Left lung (tissue), 4 donors: ENCODE measurements at regions not wholly inside any gene's neighbourhood (a gene's known extent, or its start where the extent isn't known, plus 50 kb on each side); places are given as distances from the start of the nearest gene placed in this dataset.

Experiments
- ATAC-seq: fragments of 200-7000 bp; cut with Tn5 transposase; one replicate; pipeline ENCODE4 v1.9.1; 2020; ENCODE audit warnings: moderate library complexity
- DNase-seq, 4 donors: peaks; one replicate each; pipeline ENCODE4 v3.0.0-alpha.2; 2013 to 2020
- H3K27ac ChIP-seq, 2 donors: fragments of 200-600 bp; sonication (generic) in 1 of 2; one replicate each; pipeline versions ENCODE4 v1.5.0 to v1.8.0; 2020 to 2021
- H3K27me3 ChIP-seq, 2 donors: fragments of 200-600 bp; sonication (generic) in 1 of 2; one replicate each; pipeline versions ENCODE4 v1.5.0 to v1.8.0; 2020 to 2021
- H3K36me3 ChIP-seq, 2 donors: fragments of 200-600 bp; sonication (generic) in 1 of 2; one replicate each; pipeline versions ENCODE4 v1.5.0 to v1.8.0; 2020 to 2021
- H3K4me1 ChIP-seq, 2 donors: fragments of 200-600 bp; one replicate each; pipeline ENCODE4 v1.8.0; 2021
- H3K4me3 ChIP-seq, 2 donors: fragments of 200-600 bp; sonication (generic) in 1 of 2; one replicate each; pipeline versions ENCODE4 v1.5.0 to v1.8.0; 2020 to 2021; ENCODE audit warnings: mild to moderate bottlenecking in 1 of 2
- H3K9me3 ChIP-seq, 2 donors: fragments of 200-600 bp; sonication (generic) in 1 of 2; one replicate each; pipeline versions ENCODE4 v1.5.0 to v1.8.0; 2020 to 2021
- CTCF ChIP-seq, 2 donors: fragments of 200-600 bp; sonication (generic) in 1 of 2; IDR thresholded peaks; one replicate each; pipeline versions ENCODE4 v1.5.0 to v1.8.0; 2021; ENCODE audit warnings: antibody characterized with exemption in 2 of 2
- intact Hi-C, 2 donors: fragments of 100-400 bp; cut with DNase I; formaldehyde crosslinking; loops; one replicate each; pipeline versions ENCODE4 v1.11.2 to v1.14.2; 2022
- donor health status: DM: no; HTN: yes; CAD: no.
- donor health status: DM: no; HTN: no; CAD: no.

- no peaks in the 10 kb centered on the region for H3K4me1 ChIP-seq
- DNase-seq: no peak
- H3K9me3 ChIP-seq: no peaks in the 10 kb centered on the region
- no peak for TF ChIP-seq CTCF (IDR thresholded peaks at IDR 0.05)
- no peak for ATAC-seq
- H3K36me3 ChIP-seq: no peaks in the 10 kb centered on the region
- intact Hi-C loops: no loop called here
- H3K27ac ChIP-seq: no peak overlapping the region
- no peak overlapping the region for H3K4me3 ChIP-seq
- H3K27me3 ChIP-seq: no peaks in the 10 kb centered on the region
Observed at GRCh38 chr14:66141733-66142132, 344.4 kb upstream of the CCDC196 start.

GRCh38 chr14:66143387-66144112, 342.6 kb upstream of the CCDC196 start:
- Histone ChIP-seq H3K27ac (no peak overlapping the region), H3K9me3 (peaks cover 0 to 2% of the 10 kb centered on the region in 2 donors), H3K36me3 (no peaks in the 10 kb centered on the region), H3K4me1 (no peaks in the 10 kb centered on the region), H3K27me3 (no peaks in the 10 kb centered on the region), H3K4me3 (no peak overlapping the region)
- no peak for DNase-seq
- no peak for ATAC-seq
- TF ChIP-seq CTCF (IDR thresholded peaks at IDR 0.05): no peak
- intact Hi-C loops: no loop called here

GRCh38 chr14:66152302-66152701, 333.9 kb upstream of the CCDC196 start:
- Histone ChIP-seq H3K36me3 (no peaks in the 10 kb centered on the region), H3K9me3 (peaks cover 0 to 9% of the 10 kb centered on the region in 2 donors), H3K4me3 (no peak overlapping the region), H3K27ac (no peak overlapping the region), H3K27me3 (no peaks in the 10 kb centered on the region), H3K4me1 (no peaks in the 10 kb centered on the region)
- TF ChIP-seq CTCF (IDR thresholded peaks at IDR 0.05): no peak
- intact Hi-C loops: no loop called here
- no peak for ATAC-seq
- DNase-seq: no peak

GRCh38 chr14:66152747-66153146, 333.4 kb upstream of the CCDC196 start:
- ATAC-seq (no peak), DNase-seq (no peak)
- H3K4me3 ChIP-seq: no peak overlapping the region
- intact Hi-C loops: no loop called here
- H3K36me3 ChIP-seq: no peaks in the 10 kb centered on the region
- no peak overlapping the region for H3K27ac ChIP-seq
- TF ChIP-seq CTCF (IDR thresholded peaks at IDR 0.05): no peak
- peaks cover 0 to 9% of the 10 kb centered on the region in 2 donors for H3K9me3 ChIP-seq
- H3K4me1 ChIP-seq: no peaks in the 10 kb centered on the region
- no peaks in the 10 kb centered on the region for H3K27me3 ChIP-seq

GRCh38 chr14:66163023-66163422, 323.1 kb upstream of the CCDC196 start:
- intact Hi-C loops: no loop called here
- Histone ChIP-seq H3K36me3 (no peaks in the 10 kb centered on the region), H3K27ac (no peak overlapping the region), H3K9me3 (no peaks in the 10 kb centered on the region), H3K27me3 (no peaks in the 10 kb centered on the region), H3K4me1 (no peaks in the 10 kb centered on the region), H3K4me3 (no peak overlapping the region)
- no peak for ATAC-seq
- TF ChIP-seq CTCF (IDR thresholded peaks at IDR 0.05): no peak
- no peak for DNase-seq
